Mammary epithelial cell (primary cell): ENCODE measurements at regions not wholly inside any gene's neighbourhood (a gene's known extent, or its start where the extent isn't known, plus 50 kb on each side); places are given as distances from the start of the nearest gene placed in this dataset.

Experiments
- EZH2 ChIP-seq: IDR thresholded peaks from 2 replicates; pipeline ENCODE4 v1.6.1; 2012; ENCODE audit warnings: low read length, inconsistent platforms, borderline replicate concordance
- TF ChIP-seq, protein P1 (sequence below), 2 donors: IDR thresholded peaks in 1 of 2; conservative IDR thresholded peaks in 1 of 2; 2 replicates each; pipeline ENCODE4 v1.5.1; 2011 to 2012; ENCODE audit warnings: inconsistent platforms in 2 of 2, low read length in 2 of 2, mild to moderate bottlenecking in 2 of 2, control low read depth in 1 of 2, low read depth in 1 of 2; ENCODE audit not compliant: insufficient read depth in 1 of 2; ENCODE audit errors: extremely low read depth in 1 of 2

DNA sequence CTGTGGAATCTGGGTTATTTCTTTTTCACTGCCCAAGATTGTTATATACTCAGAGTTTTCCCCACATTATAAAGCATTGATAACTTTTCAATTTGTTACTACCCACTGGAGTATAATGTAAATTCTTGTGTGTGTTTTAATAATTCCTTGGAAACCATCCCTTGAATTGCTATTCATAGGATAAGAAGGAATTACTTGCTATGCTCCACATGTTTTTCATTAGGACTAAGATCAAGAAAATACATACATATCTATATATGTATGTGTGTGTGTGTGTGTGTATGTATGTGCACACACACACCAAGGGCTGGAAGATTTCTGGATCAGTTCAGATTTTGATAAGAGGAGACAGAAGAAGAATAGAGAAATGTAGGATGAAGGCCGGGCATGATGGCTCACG, 206.4 kb upstream of the JADE1 start:
- TF ChIP-seq, protein P1, sequence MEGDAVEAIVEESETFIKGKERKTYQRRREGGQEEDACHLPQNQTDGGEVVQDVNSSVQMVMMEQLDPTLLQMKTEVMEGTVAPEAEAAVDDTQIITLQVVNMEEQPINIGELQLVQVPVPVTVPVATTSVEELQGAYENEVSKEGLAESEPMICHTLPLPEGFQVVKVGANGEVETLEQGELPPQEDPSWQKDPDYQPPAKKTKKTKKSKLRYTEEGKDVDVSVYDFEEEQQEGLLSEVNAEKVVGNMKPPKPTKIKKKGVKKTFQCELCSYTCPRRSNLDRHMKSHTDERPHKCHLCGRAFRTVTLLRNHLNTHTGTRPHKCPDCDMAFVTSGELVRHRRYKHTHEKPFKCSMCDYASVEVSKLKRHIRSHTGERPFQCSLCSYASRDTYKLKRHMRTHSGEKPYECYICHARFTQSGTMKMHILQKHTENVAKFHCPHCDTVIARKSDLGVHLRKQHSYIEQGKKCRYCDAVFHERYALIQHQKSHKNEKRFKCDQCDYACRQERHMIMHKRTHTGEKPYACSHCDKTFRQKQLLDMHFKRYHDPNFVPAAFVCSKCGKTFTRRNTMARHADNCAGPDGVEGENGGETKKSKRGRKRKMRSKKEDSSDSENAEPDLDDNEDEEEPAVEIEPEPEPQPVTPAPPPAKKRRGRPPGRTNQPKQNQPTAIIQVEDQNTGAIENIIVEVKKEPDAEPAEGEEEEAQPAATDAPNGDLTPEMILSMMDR (conservative IDR thresholded peaks at IDR 0.05 in 1 of 2, IDR thresholded peaks at IDR 0.05 in 1 of 2; ENCODE audit: extremely low read depth in 1 of 2, insufficient read depth in 1 of 2, low read depth in 1 of 2, low read length in 2 of 2): no peak
- TF ChIP-seq EZH2: no peak
